ENCODE measurements at regions not wholly inside any gene's neighbourhood (a gene's known extent, or its start where the extent isn't known, plus 50 kb on each side); places are given as distances from the start of the nearest gene placed in this dataset.

DNA sequence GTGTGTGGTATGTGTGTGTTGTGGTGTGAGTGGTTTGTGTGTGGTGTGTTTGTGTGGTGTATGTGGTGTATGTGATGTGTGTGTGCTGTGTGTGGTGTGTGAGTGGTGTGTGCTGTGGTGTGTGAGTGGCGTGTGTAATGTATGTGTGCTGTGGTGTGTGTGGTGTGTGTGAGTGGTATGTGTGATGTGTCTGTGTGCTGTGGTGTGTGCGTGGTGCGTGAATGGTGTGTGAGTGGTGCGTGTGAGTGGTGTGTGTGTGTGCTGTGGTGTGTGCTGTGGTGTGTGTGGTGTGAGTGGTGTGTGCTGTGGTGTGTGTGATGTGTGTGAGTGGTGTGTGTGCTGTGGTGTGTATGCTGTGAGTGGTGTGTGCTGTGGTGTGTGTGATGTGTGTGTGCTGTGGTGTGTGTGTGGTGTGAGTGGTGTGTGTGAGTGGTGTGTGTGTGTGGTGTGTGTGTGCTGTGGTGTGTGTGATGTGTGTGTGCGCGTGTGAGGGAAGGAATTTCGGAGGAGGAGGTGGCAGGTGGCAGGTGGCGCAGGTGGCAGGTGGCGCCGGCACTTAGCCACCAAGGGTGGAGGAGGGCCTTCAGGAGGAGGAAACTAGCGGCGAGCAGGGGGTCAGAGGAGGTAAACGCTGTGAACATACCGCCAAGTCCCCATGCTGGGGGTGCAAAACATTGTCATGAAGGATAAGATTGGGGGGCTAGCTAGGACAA is 191.8 kb downstream of the MELK start:
- no peak for DNase-seq

GRCh38 chr9:36765077-36765390 is 192.3 kb downstream of the MELK start:
- no peak for DNase-seq

GRCh38 chr9:36765468-36766341 is 193.0 kb downstream of the MELK start:
- no peak for DNase-seq

DNA sequence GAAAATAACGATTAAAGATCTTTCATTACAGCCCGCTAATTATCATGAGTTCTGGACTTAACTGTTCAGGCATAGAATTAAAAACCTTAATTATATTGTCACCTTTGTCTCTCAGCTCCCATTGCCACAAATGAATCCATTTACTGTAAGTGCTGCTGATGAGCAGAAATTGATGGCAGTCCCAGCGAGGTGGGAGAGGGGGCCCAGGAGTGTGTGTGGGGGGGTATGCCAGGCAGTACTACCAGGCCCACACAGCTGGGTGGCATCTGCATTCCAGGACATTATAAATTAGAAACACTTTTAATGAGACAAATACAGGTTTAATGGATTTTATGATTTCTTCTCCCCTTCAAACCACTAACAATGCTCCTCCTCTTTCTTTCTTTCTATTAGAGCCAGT is 196.0 kb downstream of the MELK start:
- DNase-seq: no peak

- no peak for DNase-seq
Observed at GRCh38 chr9:36770025-36770424, 197.3 kb downstream of the MELK start.

- DNase-seq: no peak
Observed at GRCh38 chr9:36772449-36773403, 200.0 kb downstream of the MELK start.

DNA sequence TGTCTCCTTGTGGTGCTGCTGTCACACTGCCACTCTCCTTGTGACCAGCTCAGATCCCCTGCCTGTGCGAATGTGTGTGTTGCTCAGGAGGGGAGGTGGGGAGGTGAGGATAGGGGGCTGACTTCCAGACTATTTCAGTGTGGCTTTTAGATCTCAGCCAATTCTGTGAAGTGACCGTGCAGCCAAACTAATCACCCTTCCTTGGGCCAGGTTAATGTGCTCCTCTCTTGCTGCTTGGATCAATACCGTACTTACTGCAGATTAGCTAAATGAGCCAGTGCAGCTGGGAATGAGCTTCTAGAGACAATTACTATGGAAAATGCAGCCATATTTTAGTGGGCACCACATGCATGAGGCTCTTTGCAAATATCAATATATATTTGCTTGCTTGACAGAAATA is 206.0 kb downstream of the MELK start:
- no peak for DNase-seq

DNA sequence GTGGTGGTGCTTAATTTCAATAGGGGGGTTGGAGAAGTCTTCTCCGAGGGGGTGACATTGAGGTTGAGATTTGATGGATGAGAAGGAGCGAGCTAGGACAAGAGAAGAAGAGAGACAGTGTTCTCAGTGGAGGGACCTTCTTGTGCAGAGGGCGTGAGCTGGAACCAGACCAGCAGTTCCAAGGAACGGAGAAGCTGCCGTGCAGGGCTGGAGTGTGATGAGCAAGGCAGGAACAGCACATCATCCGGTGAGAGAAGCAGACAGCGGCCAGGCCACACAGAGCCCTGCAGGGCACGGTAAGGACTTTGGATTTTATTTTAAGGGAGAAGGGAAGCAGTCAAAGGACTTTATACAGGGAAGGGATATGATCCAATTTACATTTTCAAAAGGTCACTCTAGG is 206.9 kb downstream of the MELK start:
- DNase-seq: no peak

DNA sequence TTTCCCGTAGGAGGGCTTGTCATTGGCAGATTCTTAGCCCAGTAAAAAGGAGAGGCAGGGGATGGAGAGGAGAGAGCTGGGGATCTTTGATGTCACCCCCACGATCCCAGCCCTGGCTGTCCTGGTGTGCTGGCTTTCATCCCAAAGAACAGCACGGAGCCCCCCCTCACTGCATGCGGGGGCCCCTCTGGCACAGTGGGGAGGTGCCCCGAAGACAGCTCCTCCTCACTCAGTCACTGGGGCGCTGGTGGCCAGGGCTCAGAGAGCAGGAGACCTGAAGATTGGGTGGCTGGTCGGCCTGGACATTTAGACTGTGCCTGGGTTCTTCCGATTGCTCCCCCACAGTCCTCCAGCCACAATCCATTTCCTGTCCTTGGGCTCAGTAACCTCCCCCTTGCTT is 207.5 kb downstream of the MELK start:
- DNase-seq: no peak

- no peak for DNase-seq
Observed at GRCh38 chr9:36781533-36781932, 208.8 kb downstream of the MELK start.
